Caco-2 (cell line): ENCODE measurements at regions not wholly inside any gene's neighbourhood (a gene's known extent, or its start where the extent isn't known, plus 50 kb on each side); places are given as distances from the start of the nearest gene placed in this dataset.

Experiments used
- BruUV-seq: library from RNA; stranded (reverse); fragments of 400-500 nt; replicated peaks from 2 replicates; lab custom pipeline; 2021; lab: Mats Ljungman, UMichigan
- CTCF ChIA-PET: fragments of 300-600 bp; sonication (Branson Sonifier 250); formaldehyde crosslinking; loops from one replicate; lab custom pipeline; 2022; ENCODE audit warnings: antibody characterized with exemption; lab: Charles Lee
- POLR2A ChIA-PET: fragments of 300-600 bp; sonication (Branson Sonifier 250); formaldehyde crosslinking; loops from one replicate; lab custom pipeline; 2022; ENCODE audit warnings: antibody characterized with exemption; lab: Charles Lee
- DNase-seq, 2 experiments: peaks; one replicate each; pipeline versions ENCODE4 v3.0.0 to v3.0.0-alpha.2; 2020 to 2022
- H3K27me3 ChIP-seq: replicated peaks from 2 replicates; pipeline ENCODE4 v1.6.0; 2011; ENCODE audit warnings: low read length; ENCODE audit not compliant: control insufficient read depth, insufficient read depth
- H3K36me3 ChIP-seq: 2 replicates; pipeline ENCODE4 v1.5.1; 2011; ENCODE audit warnings: low read length; ENCODE audit not compliant: control insufficient read depth, insufficient read depth
- H3K4me1 ChIP-seq: fragments of 250-450 bp; sonication (Bioruptor Pico); 2 replicates; pipeline ENCODE4 v1.5.1; 2020; ENCODE audit warnings: mild to moderate bottlenecking
- H3K4me3 ChIP-seq: 2 replicates; pipeline ENCODE4 v1.5.1; 2011; ENCODE audit warnings: low read depth, mild to moderate bottlenecking, control low read depth, low read length
- H3K9me3 ChIP-seq: fragments of 250-450 bp; sonication (Bioruptor Pico); 2 replicates; pipeline ENCODE4 v1.5.1; 2020; ENCODE audit warnings: mild to moderate bottlenecking, moderate library complexity
- H3K27ac Mint-ChIP-seq: one replicate; pipeline ENCODE4 v1.8.0; 2022; ENCODE audit warnings: mixed read lengths; ENCODE audit not compliant: unreplicated experiment
- H3K27me3 Mint-ChIP-seq: one replicate; pipeline ENCODE4 v1.8.0; 2022; ENCODE audit warnings: mixed read lengths; ENCODE audit not compliant: insufficient read depth, unreplicated experiment
- H3K36me3 Mint-ChIP-seq: one replicate; pipeline ENCODE4 v1.8.0; 2022; ENCODE audit warnings: mild to moderate bottlenecking, mixed read lengths; ENCODE audit not compliant: insufficient read depth, unreplicated experiment
- H3K4me1 Mint-ChIP-seq: one replicate; pipeline ENCODE4 v1.8.0; 2022; ENCODE audit warnings: low read depth, mixed read lengths; ENCODE audit not compliant: unreplicated experiment
- H3K4me3 Mint-ChIP-seq: one replicate; pipeline ENCODE4 v1.8.0; 2022; ENCODE audit warnings: mild to moderate bottlenecking, moderate library complexity, mixed read lengths; ENCODE audit not compliant: unreplicated experiment
- H3K9me3 Mint-ChIP-seq: one replicate; pipeline ENCODE4 v1.8.0; 2022; ENCODE audit warnings: mixed read lengths; ENCODE audit not compliant: unreplicated experiment
- intact Hi-C: fragments of 100-400 bp; cut with micrococcal nuclease; formaldehyde crosslinking; loops from one replicate; pipeline ENCODE4 v1.10.0; 2022; ENCODE audit not compliant: unreplicated experiment
- TF ChIP-seq, protein P1 (sequence below), 2 experiments: fragments of 200-600 bp in 1 of 2; IDR thresholded peaks; 1 replicate in 1 of 2; 2 replicates in 1 of 2; pipeline versions ENCODE4 v1.5.1 to v1.8.0; 2011 to 2022; ENCODE audit warnings: antibody characterized with exemption in 1 of 2, control low read depth in 1 of 2, inconsistent platforms in 1 of 2, low read depth in 1 of 2, low read length in 1 of 2, mild to moderate bottlenecking in 1 of 2, moderate library complexity in 1 of 2; ENCODE audit not compliant: insufficient read depth in 1 of 2, severe bottlenecking in 1 of 2, unreplicated experiment in 1 of 2

DNA sequence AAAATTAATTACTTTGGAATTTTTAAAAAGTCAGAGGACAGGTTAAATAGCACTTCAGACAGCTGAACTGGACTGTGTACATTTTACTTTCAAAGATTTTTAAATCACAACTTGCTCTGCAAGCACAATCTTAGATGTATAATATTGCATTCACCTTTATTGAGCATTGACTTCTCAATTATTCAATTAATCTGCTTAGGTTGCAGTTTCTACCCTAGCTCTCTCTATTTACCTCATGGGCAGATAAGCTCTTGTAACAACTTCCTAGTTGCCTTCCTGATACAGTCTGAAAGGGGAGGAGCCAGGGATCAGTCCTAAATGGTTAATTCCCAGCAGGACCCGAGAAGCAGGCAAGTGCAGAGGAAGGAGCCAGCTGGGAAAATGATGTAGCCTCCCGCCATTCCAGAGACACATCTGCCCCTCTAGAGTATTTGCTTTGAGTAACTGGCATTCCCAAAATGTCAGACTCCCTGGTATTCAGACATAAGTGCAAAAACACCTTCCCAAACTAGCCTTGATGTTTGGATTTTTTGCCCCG lies 302.8 kb downstream of the GALC start:
- no TSS peak for BruUV-seq
- H3K27me3 ChIP-seq: no peaks in the 10 kb centered on the region
- intact Hi-C loops: loop anchor here (5.0 kb wide), 1 partner anchor 432 kb away; no protein-coding TSS in a partner anchor
- TF ChIP-seq, protein P1, sequence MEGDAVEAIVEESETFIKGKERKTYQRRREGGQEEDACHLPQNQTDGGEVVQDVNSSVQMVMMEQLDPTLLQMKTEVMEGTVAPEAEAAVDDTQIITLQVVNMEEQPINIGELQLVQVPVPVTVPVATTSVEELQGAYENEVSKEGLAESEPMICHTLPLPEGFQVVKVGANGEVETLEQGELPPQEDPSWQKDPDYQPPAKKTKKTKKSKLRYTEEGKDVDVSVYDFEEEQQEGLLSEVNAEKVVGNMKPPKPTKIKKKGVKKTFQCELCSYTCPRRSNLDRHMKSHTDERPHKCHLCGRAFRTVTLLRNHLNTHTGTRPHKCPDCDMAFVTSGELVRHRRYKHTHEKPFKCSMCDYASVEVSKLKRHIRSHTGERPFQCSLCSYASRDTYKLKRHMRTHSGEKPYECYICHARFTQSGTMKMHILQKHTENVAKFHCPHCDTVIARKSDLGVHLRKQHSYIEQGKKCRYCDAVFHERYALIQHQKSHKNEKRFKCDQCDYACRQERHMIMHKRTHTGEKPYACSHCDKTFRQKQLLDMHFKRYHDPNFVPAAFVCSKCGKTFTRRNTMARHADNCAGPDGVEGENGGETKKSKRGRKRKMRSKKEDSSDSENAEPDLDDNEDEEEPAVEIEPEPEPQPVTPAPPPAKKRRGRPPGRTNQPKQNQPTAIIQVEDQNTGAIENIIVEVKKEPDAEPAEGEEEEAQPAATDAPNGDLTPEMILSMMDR (IDR thresholded peaks at IDR 0.05; ENCODE audit: insufficient read depth in 1 of 2, low read depth in 1 of 2, low read length in 1 of 2, severe bottlenecking in 1 of 2, unreplicated experiment in 1 of 2): no peak
- Mint-ChIP-seq H3K4me3 (no peak overlapping the region), H3K27ac (no peak overlapping the region), H3K36me3 (no peaks in the 10 kb centered on the region), H3K27me3 (peaks cover 4% of the 10 kb centered on the region), H3K9me3 (peaks cover 9% of the 10 kb centered on the region), H3K4me1 (peaks cover 7% of the 10 kb centered on the region)
- POLR2A ChIA-PET: no interaction called here
- DNase-seq: no peak
- H3K4me3 ChIP-seq: no peak overlapping the region
- CTCF ChIA-PET: no interaction called here
- H3K36me3 ChIP-seq: no peaks in the 10 kb centered on the region
- H3K4me1 ChIP-seq: no peaks in the 10 kb centered on the region
- no peaks in the 10 kb centered on the region for H3K9me3 ChIP-seq

DNA sequence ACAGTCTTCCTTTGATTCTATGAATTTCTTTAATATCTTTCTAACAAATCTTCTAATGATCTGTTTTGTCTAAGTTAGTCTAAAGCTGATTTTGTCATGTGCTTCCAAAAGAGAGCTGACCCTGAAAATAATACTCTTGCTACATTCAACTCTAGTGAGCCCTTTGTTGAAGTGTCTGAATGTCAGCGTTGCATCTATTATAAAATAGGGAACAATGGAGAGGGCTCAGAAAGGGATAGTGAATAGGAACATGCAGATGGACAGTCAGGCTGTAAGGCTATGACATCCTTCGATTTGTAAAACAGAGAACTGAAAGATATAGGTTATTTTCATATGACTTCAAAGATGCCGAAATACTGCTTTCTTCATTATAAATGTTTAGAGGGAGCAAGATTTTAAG lies 304.5 kb downstream of the GALC start:
- Mint-ChIP-seq H3K27me3 (no peaks in the 10 kb centered on the region), H3K4me3 (no peak overlapping the region), H3K36me3 (no peaks in the 10 kb centered on the region), H3K27ac (no peak overlapping the region), H3K9me3 (no peaks in the 10 kb centered on the region), H3K4me1 (peaks cover 7% of the 10 kb centered on the region)
- Histone ChIP-seq H3K9me3 (no peaks in the 10 kb centered on the region), H3K4me3 (no peak overlapping the region), H3K4me1 (no peaks in the 10 kb centered on the region), H3K27me3 (no peaks in the 10 kb centered on the region), H3K36me3 (no peaks in the 10 kb centered on the region)
- intact Hi-C loops: no loop called here
- ChIA-PET POLR2A (no interaction called here), CTCF (no interaction called here)
- BruUV-seq: no TSS peak
- TF ChIP-seq, protein P1 (IDR thresholded peaks at IDR 0.05; ENCODE audit: insufficient read depth in 1 of 2, low read depth in 1 of 2, low read length in 1 of 2, severe bottlenecking in 1 of 2, unreplicated experiment in 1 of 2): no peak
- DNase-seq: no peak

- Mint-ChIP-seq H3K27me3 (no peaks in the 10 kb centered on the region), H3K4me1 (peaks cover 7% of the 10 kb centered on the region), H3K9me3 (peaks cover 9% of the 10 kb centered on the region), H3K4me3 (no peak overlapping the region), H3K36me3 (no peaks in the 10 kb centered on the region), H3K27ac (no peak overlapping the region)
- H3K27me3 ChIP-seq: no peaks in the 10 kb centered on the region
- H3K4me1 ChIP-seq: no peaks in the 10 kb centered on the region
- intact Hi-C loops: no loop called here
- no peaks in the 10 kb centered on the region for H3K36me3 ChIP-seq
- BruUV-seq: no TSS peak
- DNase-seq: no peak
- POLR2A ChIA-PET: no interaction called here
- H3K9me3 ChIP-seq: no peaks in the 10 kb centered on the region
- CTCF ChIA-PET: no interaction called here
- TF ChIP-seq, protein P1 (IDR thresholded peaks at IDR 0.05; ENCODE audit: insufficient read depth in 1 of 2, low read depth in 1 of 2, low read length in 1 of 2, severe bottlenecking in 1 of 2, unreplicated experiment in 1 of 2): no peak
- H3K4me3 ChIP-seq: no peak overlapping the region
These were observed 305.6 kb downstream of the GALC start for GRCh38 chr14:87687420-87687819.
